Thoracic aorta (tissue), 2 donors: ENCODE measurements at regions not wholly inside any gene's neighbourhood (a gene's known extent, or its start where the extent isn't known, plus 50 kb on each side); places are given as distances from the start of the nearest gene placed in this dataset.

Experiments used
- ATAC-seq: fragments of 150-250 bp; one replicate; pipeline ENCODE4 v1.8.0; 2017; ENCODE audit warnings: low read depth; ENCODE audit not compliant: insufficient number of reproducible peaks, low FRiP score
- DNase-seq: peaks from one replicate; pipeline ENCODE4 v3.0.0-alpha.2; 2020; ENCODE audit warnings: low spot score
- H3K27ac ChIP-seq, 2 donors: fragments of 200-600 bp; sonication (generic); 1 replicate in 1 of 2; 2 replicates in 1 of 2; pipeline ENCODE4 v1.5.1; 2016; ENCODE audit warnings: mild to moderate bottlenecking in 2 of 2, moderate library complexity in 2 of 2
- H3K27me3 ChIP-seq: fragments of 200-600 bp; sonication (generic); replicated peaks from 2 replicates; pipeline ENCODE4 v1.6.0; 2016; ENCODE audit warnings: mild to moderate bottlenecking; ENCODE audit not compliant: insufficient read depth
- H3K36me3 ChIP-seq: fragments of 200-600 bp; sonication (generic); one replicate; pipeline ENCODE4 v1.5.1; 2016
- H3K4me1 ChIP-seq, 2 donors: fragments of 200-600 bp; sonication (generic); 1 replicate in 1 of 2; 2 replicates in 1 of 2; pipeline versions ENCODE4 v1.5.1 to v1.6.0; 2016; ENCODE audit warnings: low read depth in 2 of 2, mild to moderate bottlenecking in 1 of 2; ENCODE audit not compliant: control insufficient read depth in 1 of 2
- H3K4me3 ChIP-seq: fragments of 200-600 bp; sonication (generic); 2 replicates; pipeline ENCODE4 v1.5.1; 2016; ENCODE audit warnings: mild to moderate bottlenecking
- H3K9me3 ChIP-seq: fragments of 200-600 bp; sonication (generic); 2 replicates; pipeline ENCODE4 v1.5.1; 2016
- TF ChIP-seq, protein P1 (sequence below): fragments of 200-600 bp; sonication (generic); IDR thresholded peaks from one replicate; pipeline ENCODE4 v1.5.1; 2019; ENCODE audit warnings: antibody characterized with exemption

- TF ChIP-seq, protein P1, sequence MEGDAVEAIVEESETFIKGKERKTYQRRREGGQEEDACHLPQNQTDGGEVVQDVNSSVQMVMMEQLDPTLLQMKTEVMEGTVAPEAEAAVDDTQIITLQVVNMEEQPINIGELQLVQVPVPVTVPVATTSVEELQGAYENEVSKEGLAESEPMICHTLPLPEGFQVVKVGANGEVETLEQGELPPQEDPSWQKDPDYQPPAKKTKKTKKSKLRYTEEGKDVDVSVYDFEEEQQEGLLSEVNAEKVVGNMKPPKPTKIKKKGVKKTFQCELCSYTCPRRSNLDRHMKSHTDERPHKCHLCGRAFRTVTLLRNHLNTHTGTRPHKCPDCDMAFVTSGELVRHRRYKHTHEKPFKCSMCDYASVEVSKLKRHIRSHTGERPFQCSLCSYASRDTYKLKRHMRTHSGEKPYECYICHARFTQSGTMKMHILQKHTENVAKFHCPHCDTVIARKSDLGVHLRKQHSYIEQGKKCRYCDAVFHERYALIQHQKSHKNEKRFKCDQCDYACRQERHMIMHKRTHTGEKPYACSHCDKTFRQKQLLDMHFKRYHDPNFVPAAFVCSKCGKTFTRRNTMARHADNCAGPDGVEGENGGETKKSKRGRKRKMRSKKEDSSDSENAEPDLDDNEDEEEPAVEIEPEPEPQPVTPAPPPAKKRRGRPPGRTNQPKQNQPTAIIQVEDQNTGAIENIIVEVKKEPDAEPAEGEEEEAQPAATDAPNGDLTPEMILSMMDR, result no peak
Measured at GRCh38 chr6:122124908-122125307, 274.5 kb upstream of the HSF2 start.

DNA sequence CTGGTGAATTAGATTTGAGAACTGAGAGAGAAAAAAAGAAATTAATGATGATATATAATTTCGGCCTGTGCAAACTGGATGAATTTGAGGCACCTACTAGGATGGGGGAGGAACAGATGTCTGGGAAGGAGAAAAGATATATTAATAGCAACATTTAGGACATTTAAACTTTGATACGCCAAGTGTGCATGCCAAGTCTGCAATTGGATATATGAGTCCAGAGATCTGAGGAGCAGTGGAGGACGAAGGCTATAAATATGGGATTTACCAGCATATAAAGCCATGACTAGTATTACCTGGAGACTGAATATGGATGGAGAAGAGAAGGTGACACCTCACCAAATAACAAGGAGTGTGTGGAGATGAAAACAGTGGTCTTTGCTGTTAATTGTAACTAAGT, 272.6 kb upstream of the HSF2 start:
- DNase-seq, result no peak

More at GRCh38 chr6:122124908-122125307, 274.5 kb upstream of the HSF2 start:
- no peak overlapping the region for H3K27ac ChIP-seq
- peaks cover 5 to 8% of the 10 kb centered on the region in 2 donors for H3K4me1 ChIP-seq
- no peaks in the 10 kb centered on the region for H3K36me3 ChIP-seq
- H3K4me3 ChIP-seq, result no peak overlapping the region
- DNase-seq (no peak), ATAC-seq (no peak)
- no peaks in the 10 kb centered on the region for H3K9me3 ChIP-seq
- no peaks in the 10 kb centered on the region for H3K27me3 ChIP-seq

DNA sequence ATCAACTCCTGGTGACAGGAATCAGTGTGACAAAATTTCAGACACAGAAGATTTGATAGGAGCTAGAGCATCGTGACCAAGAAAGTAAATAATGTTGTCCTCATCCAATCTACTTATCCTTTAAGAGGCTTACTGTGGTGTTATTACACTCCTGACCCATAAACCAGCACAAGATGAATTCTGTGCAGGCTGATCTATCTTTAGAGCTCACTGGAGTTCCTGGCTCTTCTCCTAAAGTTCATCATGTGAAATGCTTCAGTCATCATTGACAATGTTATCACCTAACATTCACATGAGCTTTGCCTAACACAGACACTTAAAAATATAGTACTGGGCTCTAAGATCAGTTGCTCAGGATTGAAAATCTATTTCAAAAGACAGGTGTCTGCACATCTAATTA, 271.0 kb upstream of the HSF2 start:
- H3K9me3 ChIP-seq, result no peaks in the 10 kb centered on the region
- H3K4me1 ChIP-seq, result peaks cover 0 to 5% of the 10 kb centered on the region in 2 donors
- ATAC-seq (no peak), DNase-seq (no peak)
- TF ChIP-seq, protein P1, result no peak
- no peak overlapping the region for H3K27ac ChIP-seq
- H3K36me3 ChIP-seq, result no peaks in the 10 kb centered on the region
- H3K27me3 ChIP-seq, result no peaks in the 10 kb centered on the region
- no peak overlapping the region for H3K4me3 ChIP-seq

More for the DNA sequence above, 272.6 kb upstream of the HSF2 start:
- Histone ChIP-seq H3K36me3 (no peaks in the 10 kb centered on the region), H3K9me3 (no peaks in the 10 kb centered on the region), H3K27ac (no peak overlapping the region), H3K4me1 (peaks cover 5 to 8% of the 10 kb centered on the region in 2 donors), H3K4me3 (no peak overlapping the region), H3K27me3 (no peaks in the 10 kb centered on the region)
- TF ChIP-seq, protein P1, result no peak
- ATAC-seq, result no peak

DNA sequence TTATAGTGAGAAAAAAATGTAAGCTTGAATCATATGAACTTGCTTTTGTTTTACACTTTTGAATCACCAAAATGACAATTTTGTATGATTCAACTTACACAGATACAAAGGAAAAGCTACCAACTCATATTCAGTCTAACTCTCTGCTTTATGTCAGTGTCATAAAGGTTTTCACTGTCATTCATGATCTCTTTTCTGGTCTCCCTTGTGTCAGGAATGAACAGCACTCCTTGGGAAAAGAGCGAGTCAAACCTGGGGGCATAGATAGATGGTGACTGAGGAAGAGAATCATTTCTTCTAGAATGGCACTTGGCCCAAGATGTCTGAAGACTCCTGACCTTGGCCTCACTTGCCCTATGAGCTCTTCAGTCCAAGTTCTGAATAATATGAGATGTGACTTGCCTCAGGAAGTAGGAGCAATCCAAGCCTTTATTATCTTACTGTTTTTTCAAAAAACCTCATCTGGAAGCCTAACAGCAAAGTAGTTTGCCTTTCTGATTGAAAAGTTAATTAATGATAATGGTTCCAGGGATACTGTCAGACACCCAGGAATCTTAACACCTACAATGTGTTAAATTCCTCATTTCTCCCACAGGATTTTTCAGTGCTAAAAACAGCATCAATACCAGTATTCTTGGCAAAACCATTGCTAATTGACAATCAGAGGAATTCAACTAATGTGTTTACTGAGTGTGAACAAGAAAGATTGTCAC, 270.0 kb upstream of the HSF2 start:
- Histone ChIP-seq H3K4me3 (no peak overlapping the region), H3K36me3 (no peaks in the 10 kb centered on the region), H3K27ac (no peak overlapping the region), H3K27me3 (no peaks in the 10 kb centered on the region), H3K9me3 (no peaks in the 10 kb centered on the region), H3K4me1 (peaks cover 0 to 5% of the 10 kb centered on the region in 2 donors)
- ATAC-seq (no peak), DNase-seq (no peak)
- TF ChIP-seq, protein P1, result no peak

DNA sequence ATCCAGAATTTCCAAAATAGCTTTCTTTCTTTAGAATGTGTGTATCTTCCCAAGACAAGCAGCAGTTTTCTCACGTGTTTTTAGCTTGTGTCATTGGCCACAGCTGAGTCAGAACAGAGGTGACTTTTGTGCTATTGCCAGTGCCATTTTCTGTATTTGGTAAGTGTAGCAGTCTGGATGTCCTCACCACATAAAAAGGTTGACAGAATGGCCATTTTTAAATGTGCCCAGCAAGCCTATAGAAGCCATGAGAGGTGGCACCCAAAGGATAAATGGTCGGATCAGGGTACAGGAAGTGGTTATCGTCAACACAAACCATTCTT, 269.5 kb upstream of the HSF2 start:
- TF ChIP-seq, protein P1, result no peak
- no peaks in the 10 kb centered on the region for H3K27me3 ChIP-seq
- H3K4me3 ChIP-seq, result no peak overlapping the region
- no peak for ATAC-seq
- H3K27ac ChIP-seq, result no peak overlapping the region
- H3K36me3 ChIP-seq, result no peaks in the 10 kb centered on the region
- peaks cover 0 to 5% of the 10 kb centered on the region in 2 donors for H3K4me1 ChIP-seq
- H3K9me3 ChIP-seq, result no peaks in the 10 kb centered on the region
- no peak for DNase-seq
